ENCODE measurements at regions not wholly inside any gene's neighbourhood (a gene's known extent, or its start where the extent isn't known, plus 50 kb on each side); places are given as distances from the start of the nearest gene placed in this dataset.

GRCh38 chr17:51419476-51419875 is 159.1 kb downstream of the UTP18 start:
- Histone ChIP-seq H3K27me3 (ENCODE audit: insufficient read depth, low read length) (no peaks in the 10 kb centered on the region), H3K9ac (ENCODE audit: low read length) (no peak overlapping the region), H3K4me3 (ENCODE audit: low read depth, low read length, poor library complexity, severe bottlenecking) (no peak overlapping the region)

DNA sequence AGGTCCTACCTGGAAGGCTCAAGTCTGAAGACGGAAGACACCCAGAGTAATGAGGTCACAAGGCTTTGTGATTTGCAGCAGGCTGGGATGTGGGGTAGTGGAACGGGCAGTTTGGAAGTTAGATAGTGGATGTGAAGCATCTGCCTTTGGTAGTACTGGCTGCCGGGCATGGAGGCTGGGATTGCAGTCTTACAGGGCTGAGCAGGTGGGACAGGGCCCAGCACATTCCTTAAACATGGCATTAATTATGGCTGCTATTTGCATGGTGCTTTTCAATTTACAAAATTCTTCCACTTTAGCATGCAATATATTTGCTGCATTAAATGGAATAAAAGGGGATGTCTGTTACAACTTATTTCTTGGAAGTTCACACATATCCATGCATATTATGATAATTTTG is 161.2 kb downstream of the UTP18 start:
- H3K4me3 ChIP-seq (ENCODE audit: low read depth, low read length, poor library complexity, severe bottlenecking), result no peak overlapping the region
- H2AFZ ChIP-seq (ENCODE audit: low read length), result no peak overlapping the region
- H3K27ac ChIP-seq (ENCODE audit: low read depth, low read length, poor library complexity, severe bottlenecking), result no peak overlapping the region
- H3K9ac ChIP-seq (ENCODE audit: low read length), result no peak overlapping the region
- no peaks in the 10 kb centered on the region for H4K20me1 ChIP-seq (ENCODE audit: insufficient read depth, low read length)
- H3K4me1 ChIP-seq (ENCODE audit: insufficient read depth, low read length, severe bottlenecking), result no peaks in the 10 kb centered on the region
- no peak for TF ChIP-seq EZH2 (IDR thresholded peaks at IDR 0.05; ENCODE audit: borderline replicate concordance, low read length)
- TF ChIP-seq CTCF (IDR thresholded peaks at IDR 0.05; ENCODE audit: low read length), result no peak
- no peaks in the 10 kb centered on the region for H3K36me3 ChIP-seq (ENCODE audit: insufficient read depth, low read length)
- H3K4me2 ChIP-seq (ENCODE audit: low read length), result no peak overlapping the region
- no peaks in the 10 kb centered on the region for H3K79me2 ChIP-seq (ENCODE audit: insufficient read depth, low read length)
- no peaks in the 10 kb centered on the region for H3K27me3 ChIP-seq (ENCODE audit: insufficient read depth, low read length)
- H3K9me3 ChIP-seq (ENCODE audit: low read length), result no peaks in the 10 kb centered on the region
- H3K9me2 ChIP-seq (ENCODE audit: low read depth, low read length), result no peaks in the 10 kb centered on the region
- no peaks in the 10 kb centered on the region for H3F3A ChIP-seq (ENCODE audit: insufficient read depth, low read length)

More at GRCh38 chr17:51419476-51419875, 159.1 kb downstream of the UTP18 start:
- no peaks in the 10 kb centered on the region for H3K36me3 ChIP-seq (ENCODE audit: insufficient read depth, low read length)
- no peak overlapping the region for H2AFZ ChIP-seq (ENCODE audit: low read length)
- no peaks in the 10 kb centered on the region for H3K9me2 ChIP-seq (ENCODE audit: low read depth, low read length)
- no peak overlapping the region for H3K27ac ChIP-seq (ENCODE audit: low read depth, low read length, poor library complexity, severe bottlenecking)
- no peaks in the 10 kb centered on the region for H3K79me2 ChIP-seq (ENCODE audit: insufficient read depth, low read length)
- H3F3A ChIP-seq (ENCODE audit: insufficient read depth, low read length), result no peaks in the 10 kb centered on the region
- no peaks in the 10 kb centered on the region for H3K4me1 ChIP-seq (ENCODE audit: insufficient read depth, low read length, severe bottlenecking)
- TF ChIP-seq EZH2 (IDR thresholded peaks at IDR 0.05; ENCODE audit: borderline replicate concordance, low read length), result no peak
- TF ChIP-seq CTCF (IDR thresholded peaks at IDR 0.05; ENCODE audit: low read length), result no peak
- no peak overlapping the region for H3K4me2 ChIP-seq (ENCODE audit: low read length)
- no peaks in the 10 kb centered on the region for H3K9me3 ChIP-seq (ENCODE audit: low read length)
- no peaks in the 10 kb centered on the region for H4K20me1 ChIP-seq (ENCODE audit: insufficient read depth, low read length)

DNA sequence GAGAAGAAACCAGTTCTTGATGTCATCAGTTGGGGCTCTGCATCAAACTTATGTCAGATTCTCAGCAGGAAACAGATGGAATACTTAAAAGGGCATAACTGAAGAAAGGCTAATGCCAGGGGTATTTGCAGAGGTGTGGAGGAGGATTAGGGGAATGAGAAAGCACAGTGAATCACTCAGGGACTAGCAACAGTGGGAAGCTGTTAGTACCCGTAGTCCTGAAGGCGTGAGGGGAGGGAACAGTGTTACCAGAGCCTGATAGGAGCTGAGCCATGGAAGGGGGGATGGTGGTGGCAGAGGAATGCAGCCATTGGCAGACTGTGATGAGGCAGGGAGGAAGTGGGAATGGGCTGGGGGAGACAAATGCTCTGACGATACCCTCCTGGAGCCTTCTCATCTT is 162.3 kb downstream of the UTP18 start:
- Histone ChIP-seq H2AFZ (ENCODE audit: low read length) (no peak overlapping the region), H3K27me3 (ENCODE audit: insufficient read depth, low read length) (no peaks in the 10 kb centered on the region), H3K9me3 (ENCODE audit: low read length) (no peaks in the 10 kb centered on the region), H3K4me1 (ENCODE audit: insufficient read depth, low read length, severe bottlenecking) (no peaks in the 10 kb centered on the region), H3K36me3 (ENCODE audit: insufficient read depth, low read length) (no peaks in the 10 kb centered on the region), H3K9ac (ENCODE audit: low read length) (no peak overlapping the region), H4K20me1 (ENCODE audit: insufficient read depth, low read length) (no peaks in the 10 kb centered on the region), H3F3A (ENCODE audit: insufficient read depth, low read length) (no peaks in the 10 kb centered on the region), H3K9me2 (ENCODE audit: low read depth, low read length) (no peaks in the 10 kb centered on the region), H3K4me3 (ENCODE audit: low read depth, low read length, poor library complexity, severe bottlenecking) (no peak overlapping the region), H3K27ac (ENCODE audit: low read depth, low read length, poor library complexity, severe bottlenecking) (no peak overlapping the region), H3K79me2 (ENCODE audit: insufficient read depth, low read length) (no peaks in the 10 kb centered on the region), H3K4me2 (ENCODE audit: low read length) (no peak overlapping the region)
- TF ChIP-seq CTCF (IDR thresholded peaks at IDR 0.05; ENCODE audit: low read length) (no peak), EZH2 (IDR thresholded peaks at IDR 0.05; ENCODE audit: borderline replicate concordance, low read length) (no peak)
